MM.1S (cell line): ENCODE measurements at regions not wholly inside any gene's neighbourhood (a gene's known extent, or its start where the extent isn't known, plus 50 kb on each side); places are given as distances from the start of the nearest gene placed in this dataset.

Experiments used
- DNase-seq: peaks from one replicate; pipeline ENCODE4 v3.0.0-alpha.2; 2015
- H2AFZ ChIP-seq: fragments of 300-600 bp; sonication (generic); 2 replicates; pipeline ENCODE4 v1.6.0; 2016; ENCODE audit warnings: antibody characterized with exemption, low read length
- H3F3A ChIP-seq: fragments of 300-600 bp; sonication (generic); 2 replicates; pipeline ENCODE4 v1.6.1; 2016; ENCODE audit warnings: mild to moderate bottlenecking, antibody characterized with exemption, low read length, moderate library complexity, mixed read lengths; ENCODE audit not compliant: insufficient read depth
- H3K27ac ChIP-seq: fragments of 300-600 bp; sonication (generic); 2 replicates; pipeline ENCODE4 v1.5.1; 2016; ENCODE audit warnings: mild to moderate bottlenecking, low read length
- H3K27me3 ChIP-seq: fragments of 300-600 bp; sonication (generic); replicated peaks from 2 replicates; pipeline ENCODE4 v1.6.0; 2016; ENCODE audit warnings: low read length; ENCODE audit not compliant: insufficient read depth
- H3K36me3 ChIP-seq: fragments of 300-600 bp; sonication (generic); replicated peaks from 2 replicates; pipeline ENCODE4 v1.6.1; 2016; ENCODE audit warnings: mild to moderate bottlenecking, low read length, mixed read lengths; ENCODE audit not compliant: insufficient read depth
- H3K4me1 ChIP-seq: fragments of 300-600 bp; sonication (generic); 2 replicates; pipeline ENCODE4 v1.6.1; 2016; ENCODE audit warnings: low read length, mixed read lengths
- H3K4me2 ChIP-seq: fragments of 300-600 bp; sonication (generic); 2 replicates; pipeline ENCODE4 v1.6.0; 2016; ENCODE audit warnings: low read depth, low read length
- H3K4me3 ChIP-seq: fragments of 300-600 bp; sonication (generic); 2 replicates; pipeline ENCODE4 v1.5.1; 2016; ENCODE audit warnings: low read length, mixed read lengths
- H3K79me2 ChIP-seq: fragments of 300-600 bp; sonication (generic); 2 replicates; pipeline ENCODE4 v1.6.1; 2016; ENCODE audit warnings: mixed run types, low read length, mixed read lengths
- H3K9ac ChIP-seq: fragments of 300-600 bp; sonication (generic); 2 replicates; pipeline ENCODE4 v1.6.1; 2016; ENCODE audit warnings: low read length, mixed read lengths
- H3K9me2 ChIP-seq: fragments of 300-600 bp; sonication (generic); replicated peaks from 2 replicates; pipeline ENCODE4 v1.6.1; 2016; ENCODE audit warnings: mild to moderate bottlenecking, low read length, mixed read lengths; ENCODE audit not compliant: insufficient read depth
- H3K9me3 ChIP-seq: fragments of 300-600 bp; sonication (generic); replicated peaks from 2 replicates; pipeline ENCODE4 v1.6.1; 2016; ENCODE audit warnings: mild to moderate bottlenecking, low read length, mixed read lengths; ENCODE audit not compliant: insufficient read depth
- H4K20me1 ChIP-seq: fragments of 300-600 bp; sonication (generic); 2 replicates; pipeline ENCODE4 v1.6.1; 2016; ENCODE audit warnings: mild to moderate bottlenecking, low read length, moderate library complexity, mixed read lengths; ENCODE audit not compliant: insufficient read depth
- EZH2 ChIP-seq: fragments of 300-600 bp; sonication (generic); optimal IDR thresholded peaks from 2 replicates; pipeline ENCODE3; 2017; ENCODE audit warnings: low read depth, mild to moderate bottlenecking, antibody characterized with exemption, low read length, mixed read lengths
- EZH2phosphoT487 ChIP-seq: fragments of 300-600 bp; sonication (generic); IDR thresholded peaks from 2 replicates; pipeline ENCODE4 v1.6.1; 2018; ENCODE audit warnings: antibody characterized with exemption, low read length
- TF ChIP-seq, protein P1 (sequence below): fragments of 300-600 bp; sonication (generic); IDR thresholded peaks from 2 replicates; pipeline ENCODE4 v1.5.1; 2016; ENCODE audit warnings: antibody characterized with exemption, low read length, mixed read lengths

DNA sequence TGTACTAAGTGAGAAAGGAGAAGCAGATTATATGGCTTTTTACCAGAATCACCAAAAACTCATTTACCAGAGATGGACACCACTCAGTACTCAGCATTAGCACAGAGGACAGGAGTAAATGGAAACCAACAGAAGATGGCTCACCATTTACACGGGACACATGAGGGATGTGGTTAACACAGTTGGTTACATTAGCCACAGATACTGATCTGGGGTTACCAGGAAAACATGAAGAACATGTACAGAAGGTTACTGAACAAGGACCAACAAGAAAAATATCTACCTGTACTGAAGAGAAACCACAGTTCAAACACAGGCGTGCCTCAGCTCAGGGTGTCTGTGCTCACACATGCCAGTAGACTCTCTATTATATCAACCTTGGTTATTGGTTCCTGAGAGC, 1285.8 kb upstream of the SORCS1 start:
- H3K4me1 ChIP-seq, result no peaks in the 10 kb centered on the region
- no peak overlapping the region for H3K4me2 ChIP-seq
- no peaks in the 10 kb centered on the region for H3K27me3 ChIP-seq
- H3F3A ChIP-seq, result no peaks in the 10 kb centered on the region
- H2AFZ ChIP-seq, result no peak overlapping the region
- H3K9ac ChIP-seq, result no peak overlapping the region
- no peaks in the 10 kb centered on the region for H3K79me2 ChIP-seq
- no peaks in the 10 kb centered on the region for H3K36me3 ChIP-seq
- no peaks in the 10 kb centered on the region for H3K9me3 ChIP-seq
- TF ChIP-seq EZH2phosphoT487 (no peak), EZH2 (no peak)
- TF ChIP-seq, protein P1, sequence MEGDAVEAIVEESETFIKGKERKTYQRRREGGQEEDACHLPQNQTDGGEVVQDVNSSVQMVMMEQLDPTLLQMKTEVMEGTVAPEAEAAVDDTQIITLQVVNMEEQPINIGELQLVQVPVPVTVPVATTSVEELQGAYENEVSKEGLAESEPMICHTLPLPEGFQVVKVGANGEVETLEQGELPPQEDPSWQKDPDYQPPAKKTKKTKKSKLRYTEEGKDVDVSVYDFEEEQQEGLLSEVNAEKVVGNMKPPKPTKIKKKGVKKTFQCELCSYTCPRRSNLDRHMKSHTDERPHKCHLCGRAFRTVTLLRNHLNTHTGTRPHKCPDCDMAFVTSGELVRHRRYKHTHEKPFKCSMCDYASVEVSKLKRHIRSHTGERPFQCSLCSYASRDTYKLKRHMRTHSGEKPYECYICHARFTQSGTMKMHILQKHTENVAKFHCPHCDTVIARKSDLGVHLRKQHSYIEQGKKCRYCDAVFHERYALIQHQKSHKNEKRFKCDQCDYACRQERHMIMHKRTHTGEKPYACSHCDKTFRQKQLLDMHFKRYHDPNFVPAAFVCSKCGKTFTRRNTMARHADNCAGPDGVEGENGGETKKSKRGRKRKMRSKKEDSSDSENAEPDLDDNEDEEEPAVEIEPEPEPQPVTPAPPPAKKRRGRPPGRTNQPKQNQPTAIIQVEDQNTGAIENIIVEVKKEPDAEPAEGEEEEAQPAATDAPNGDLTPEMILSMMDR, result no peak
- no peak overlapping the region for H3K4me3 ChIP-seq
- no peaks in the 10 kb centered on the region for H4K20me1 ChIP-seq
- H3K27ac ChIP-seq, result no peak overlapping the region
- DNase-seq, result no peak
- no peaks in the 10 kb centered on the region for H3K9me2 ChIP-seq

GRCh38 chr10:108445746-108446145, 1281.2 kb upstream of the SORCS1 start:
- H3K4me2 ChIP-seq, result no peak overlapping the region

DNA sequence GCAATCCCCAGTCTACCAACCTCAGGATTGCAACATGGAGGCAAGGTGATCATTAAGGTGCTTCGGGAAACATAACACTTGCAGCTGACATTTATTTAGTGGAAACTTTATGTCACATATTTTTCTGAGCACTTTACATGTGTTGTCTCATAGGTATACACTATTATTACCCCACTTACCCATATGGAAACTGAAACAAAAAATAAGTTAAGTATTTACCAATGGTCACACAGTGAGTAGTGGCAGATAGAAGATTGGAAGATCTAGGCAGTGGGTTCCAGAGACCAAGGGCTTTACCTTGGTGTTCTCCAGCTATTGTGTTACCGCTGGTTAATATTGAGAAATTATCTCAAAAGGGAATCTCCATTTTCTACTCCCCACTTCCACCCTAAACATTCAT, 1279.1 kb upstream of the SORCS1 start:
- H3F3A ChIP-seq, result no peaks in the 10 kb centered on the region
- TF ChIP-seq, protein P1, result no peak
- TF ChIP-seq EZH2, result no peak
- TF ChIP-seq EZH2phosphoT487, result no peak
- no peak overlapping the region for H3K4me3 ChIP-seq
- no peaks in the 10 kb centered on the region for H4K20me1 ChIP-seq
- H3K27me3 ChIP-seq, result no peaks in the 10 kb centered on the region
- H3K27ac ChIP-seq, result no peak overlapping the region
- no peaks in the 10 kb centered on the region for H3K9me3 ChIP-seq
- no peaks in the 10 kb centered on the region for H3K9me2 ChIP-seq
- H3K4me2 ChIP-seq, result no peak overlapping the region
- H2AFZ ChIP-seq, result no peak overlapping the region
- no peaks in the 10 kb centered on the region for H3K36me3 ChIP-seq
- no peaks in the 10 kb centered on the region for H3K4me1 ChIP-seq
- no peaks in the 10 kb centered on the region for H3K79me2 ChIP-seq
- no peak for DNase-seq
- H3K9ac ChIP-seq, result no peak overlapping the region

More at GRCh38 chr10:108445746-108446145, 1281.2 kb upstream of the SORCS1 start:
- no peaks in the 10 kb centered on the region for H3K4me1 ChIP-seq
- H3K9ac ChIP-seq, result no peak overlapping the region
- TF ChIP-seq EZH2 (no peak), EZH2phosphoT487 (no peak)
- TF ChIP-seq, protein P1, result no peak
- H3K27ac ChIP-seq, result no peak overlapping the region
- no peaks in the 10 kb centered on the region for H3F3A ChIP-seq
- H3K4me3 ChIP-seq, result no peak overlapping the region
- no peaks in the 10 kb centered on the region for H4K20me1 ChIP-seq
- no peaks in the 10 kb centered on the region for H3K9me3 ChIP-seq
- no peaks in the 10 kb centered on the region for H3K36me3 ChIP-seq
- no peak for DNase-seq
- H3K79me2 ChIP-seq, result no peaks in the 10 kb centered on the region
- H2AFZ ChIP-seq, result no peak overlapping the region
- no peaks in the 10 kb centered on the region for H3K27me3 ChIP-seq
- H3K9me2 ChIP-seq, result no peaks in the 10 kb centered on the region
